ENCODE measurements at regions not wholly inside any gene's neighbourhood (a gene's known extent, or its start where the extent isn't known, plus 50 kb on each side); places are given as distances from the start of the nearest gene placed in this dataset.

GRCh38 chr20:52793339-52793963 is 178.7 kb upstream of the TSHZ2 start (continued):
- no peak for TF ChIP-seq ATF6 (CRISPR knock-in tag; IDR thresholded peaks at IDR 0.05)

DNA sequence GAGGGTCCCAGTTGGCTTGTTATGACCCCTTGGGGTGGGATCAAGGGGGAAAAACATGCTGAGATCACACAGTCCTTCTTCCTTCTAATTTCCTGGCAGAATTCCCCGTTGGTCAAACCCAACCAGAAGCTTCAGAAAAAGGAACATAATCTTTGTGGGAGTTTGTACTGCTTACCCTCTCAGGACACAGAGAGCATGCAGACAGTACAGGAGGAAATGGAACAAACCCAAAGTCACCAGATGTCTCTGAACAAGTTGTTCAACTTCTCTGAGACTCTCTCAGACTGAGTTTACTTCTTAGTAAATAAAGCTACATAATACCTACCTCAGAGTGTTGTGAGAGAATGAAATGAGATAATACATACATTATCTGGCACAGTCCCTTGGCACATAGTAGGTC is 181.1 kb upstream of the TSHZ2 start:
- no peak overlapping the region for H3K4me3 Mint-ChIP-seq
- no peaks in the 10 kb centered on the region for H3K36me3 Mint-ChIP-seq
- no peak overlapping the region for H3K27ac Mint-ChIP-seq
- no peaks in the 10 kb centered on the region for H3K27me3 Mint-ChIP-seq (ENCODE audit: low read depth)
- ChIA-PET POLR2A (no interaction called here), CTCF (no interaction called here)
- TF ChIP-seq RORB (CRISPR knock-in tag; IDR thresholded peaks at IDR 0.05) (no peak), ZNF317 (CRISPR knock-in tag; IDR thresholded peaks at IDR 0.05; ENCODE audit: borderline replicate concordance, low read depth) (no peak), E2F4 (CRISPR knock-in tag; IDR thresholded peaks at IDR 0.05; ENCODE audit: borderline replicate concordance, low read depth) (no peak), ZMAT4 (CRISPR knock-in tag; IDR thresholded peaks at IDR 0.05) (no peak), TEAD4 (CRISPR knock-in tag; IDR thresholded peaks at IDR 0.05) (no peak), JAZF1 (CRISPR knock-in tag; IDR thresholded peaks at IDR 0.05) (no peak), TCF7 (CRISPR knock-in tag; IDR thresholded peaks at IDR 0.05; ENCODE audit: low read depth) (no peak), TEAD1 (CRISPR knock-in tag; IDR thresholded peaks at IDR 0.05) (no peak), E2F1 (CRISPR knock-in tag; IDR thresholded peaks at IDR 0.05) (no peak), ETV6 (CRISPR knock-in tag; IDR thresholded peaks at IDR 0.05) (no peak), SMAD3 (CRISPR knock-in tag; IDR thresholded peaks at IDR 0.05; ENCODE audit: borderline replicate concordance) (no peak), NFATC4 (CRISPR knock-in tag; IDR thresholded peaks at IDR 0.05) (no peak), CTCF (IDR thresholded peaks at IDR 0.05) (no peak), ZNF121 (CRISPR knock-in tag; IDR thresholded peaks at IDR 0.05) (no peak), ZNF219 (CRISPR knock-in tag; IDR thresholded peaks at IDR 0.05; ENCODE audit: borderline replicate concordance) (no peak)
- TF ChIP-seq, protein P1, sequence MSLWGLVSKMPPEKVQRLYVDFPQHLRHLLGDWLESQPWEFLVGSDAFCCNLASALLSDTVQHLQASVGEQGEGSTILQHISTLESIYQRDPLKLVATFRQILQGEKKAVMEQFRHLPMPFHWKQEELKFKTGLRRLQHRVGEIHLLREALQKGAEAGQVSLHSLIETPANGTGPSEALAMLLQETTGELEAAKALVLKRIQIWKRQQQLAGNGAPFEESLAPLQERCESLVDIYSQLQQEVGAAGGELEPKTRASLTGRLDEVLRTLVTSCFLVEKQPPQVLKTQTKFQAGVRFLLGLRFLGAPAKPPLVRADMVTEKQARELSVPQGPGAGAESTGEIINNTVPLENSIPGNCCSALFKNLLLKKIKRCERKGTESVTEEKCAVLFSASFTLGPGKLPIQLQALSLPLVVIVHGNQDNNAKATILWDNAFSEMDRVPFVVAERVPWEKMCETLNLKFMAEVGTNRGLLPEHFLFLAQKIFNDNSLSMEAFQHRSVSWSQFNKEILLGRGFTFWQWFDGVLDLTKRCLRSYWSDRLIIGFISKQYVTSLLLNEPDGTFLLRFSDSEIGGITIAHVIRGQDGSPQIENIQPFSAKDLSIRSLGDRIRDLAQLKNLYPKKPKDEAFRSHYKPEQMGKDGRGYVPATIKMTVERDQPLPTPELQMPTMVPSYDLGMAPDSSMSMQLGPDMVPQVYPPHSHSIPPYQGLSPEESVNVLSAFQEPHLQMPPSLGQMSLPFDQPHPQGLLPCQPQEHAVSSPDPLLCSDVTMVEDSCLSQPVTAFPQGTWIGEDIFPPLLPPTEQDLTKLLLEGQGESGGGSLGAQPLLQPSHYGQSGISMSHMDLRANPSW (CRISPR knock-in tag; conservative IDR thresholded peaks at IDR 0.05; ENCODE audit: low read depth): no peak
- TF ChIP-seq, protein P2, sequence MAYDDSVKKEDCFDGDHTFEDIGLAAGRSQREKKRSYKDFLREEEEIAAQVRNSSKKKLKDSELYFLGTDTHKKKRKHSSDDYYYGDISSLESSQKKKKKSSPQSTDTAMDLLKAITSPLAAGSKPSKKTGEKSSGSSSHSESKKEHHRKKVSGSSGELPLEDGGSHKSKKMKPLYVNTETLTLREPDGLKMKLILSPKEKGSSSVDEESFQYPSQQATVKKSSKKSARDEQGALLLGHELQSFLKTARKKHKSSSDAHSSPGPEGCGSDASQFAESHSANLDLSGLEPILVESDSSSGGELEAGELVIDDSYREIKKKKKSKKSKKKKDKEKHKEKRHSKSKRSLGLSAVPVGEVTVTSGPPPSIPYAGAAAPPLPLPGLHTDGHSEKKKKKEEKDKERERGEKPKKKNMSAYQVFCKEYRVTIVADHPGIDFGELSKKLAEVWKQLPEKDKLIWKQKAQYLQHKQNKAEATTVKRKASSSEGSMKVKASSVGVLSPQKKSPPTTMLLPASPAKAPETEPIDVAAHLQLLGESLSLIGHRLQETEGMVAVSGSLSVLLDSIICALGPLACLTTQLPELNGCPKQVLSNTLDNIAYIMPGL (CRISPR knock-in tag; IDR thresholded peaks at IDR 0.05): no peak
- TF ChIP-seq, protein P3, sequence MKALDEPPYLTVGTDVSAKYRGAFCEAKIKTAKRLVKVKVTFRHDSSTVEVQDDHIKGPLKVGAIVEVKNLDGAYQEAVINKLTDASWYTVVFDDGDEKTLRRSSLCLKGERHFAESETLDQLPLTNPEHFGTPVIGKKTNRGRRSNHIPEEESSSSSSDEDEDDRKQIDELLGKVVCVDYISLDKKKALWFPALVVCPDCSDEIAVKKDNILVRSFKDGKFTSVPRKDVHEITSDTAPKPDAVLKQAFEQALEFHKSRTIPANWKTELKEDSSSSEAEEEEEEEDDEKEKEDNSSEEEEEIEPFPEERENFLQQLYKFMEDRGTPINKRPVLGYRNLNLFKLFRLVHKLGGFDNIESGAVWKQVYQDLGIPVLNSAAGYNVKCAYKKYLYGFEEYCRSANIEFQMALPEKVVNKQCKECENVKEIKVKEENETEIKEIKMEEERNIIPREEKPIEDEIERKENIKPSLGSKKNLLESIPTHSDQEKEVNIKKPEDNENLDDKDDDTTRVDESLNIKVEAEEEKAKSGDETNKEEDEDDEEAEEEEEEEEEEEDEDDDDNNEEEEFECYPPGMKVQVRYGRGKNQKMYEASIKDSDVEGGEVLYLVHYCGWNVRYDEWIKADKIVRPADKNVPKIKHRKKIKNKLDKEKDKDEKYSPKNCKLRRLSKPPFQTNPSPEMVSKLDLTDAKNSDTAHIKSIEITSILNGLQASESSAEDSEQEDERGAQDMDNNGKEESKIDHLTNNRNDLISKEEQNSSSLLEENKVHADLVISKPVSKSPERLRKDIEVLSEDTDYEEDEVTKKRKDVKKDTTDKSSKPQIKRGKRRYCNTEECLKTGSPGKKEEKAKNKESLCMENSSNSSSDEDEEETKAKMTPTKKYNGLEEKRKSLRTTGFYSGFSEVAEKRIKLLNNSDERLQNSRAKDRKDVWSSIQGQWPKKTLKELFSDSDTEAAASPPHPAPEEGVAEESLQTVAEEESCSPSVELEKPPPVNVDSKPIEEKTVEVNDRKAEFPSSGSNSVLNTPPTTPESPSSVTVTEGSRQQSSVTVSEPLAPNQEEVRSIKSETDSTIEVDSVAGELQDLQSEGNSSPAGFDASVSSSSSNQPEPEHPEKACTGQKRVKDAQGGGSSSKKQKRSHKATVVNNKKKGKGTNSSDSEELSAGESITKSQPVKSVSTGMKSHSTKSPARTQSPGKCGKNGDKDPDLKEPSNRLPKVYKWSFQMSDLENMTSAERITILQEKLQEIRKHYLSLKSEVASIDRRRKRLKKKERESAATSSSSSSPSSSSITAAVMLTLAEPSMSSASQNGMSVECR (CRISPR knock-in tag; IDR thresholded peaks at IDR 0.05; ENCODE audit: borderline replicate concordance): no peak
- H3K4me1 Mint-ChIP-seq: peaks cover 6% of the 10 kb centered on the region; the same call in 1 of the 2 replicates
- no peaks in the 10 kb centered on the region for H3K9me3 Mint-ChIP-seq
- ATAC-seq (no peak), DNase-seq (ENCODE audit: low spot score) (no peak)

Measured in WTC11 (cell line).